ENCODE measurements at regions not wholly inside any gene's neighbourhood (a gene's known extent, or its start where the extent isn't known, plus 50 kb on each side); places are given as distances from the start of the nearest gene placed in this dataset.

DNA sequence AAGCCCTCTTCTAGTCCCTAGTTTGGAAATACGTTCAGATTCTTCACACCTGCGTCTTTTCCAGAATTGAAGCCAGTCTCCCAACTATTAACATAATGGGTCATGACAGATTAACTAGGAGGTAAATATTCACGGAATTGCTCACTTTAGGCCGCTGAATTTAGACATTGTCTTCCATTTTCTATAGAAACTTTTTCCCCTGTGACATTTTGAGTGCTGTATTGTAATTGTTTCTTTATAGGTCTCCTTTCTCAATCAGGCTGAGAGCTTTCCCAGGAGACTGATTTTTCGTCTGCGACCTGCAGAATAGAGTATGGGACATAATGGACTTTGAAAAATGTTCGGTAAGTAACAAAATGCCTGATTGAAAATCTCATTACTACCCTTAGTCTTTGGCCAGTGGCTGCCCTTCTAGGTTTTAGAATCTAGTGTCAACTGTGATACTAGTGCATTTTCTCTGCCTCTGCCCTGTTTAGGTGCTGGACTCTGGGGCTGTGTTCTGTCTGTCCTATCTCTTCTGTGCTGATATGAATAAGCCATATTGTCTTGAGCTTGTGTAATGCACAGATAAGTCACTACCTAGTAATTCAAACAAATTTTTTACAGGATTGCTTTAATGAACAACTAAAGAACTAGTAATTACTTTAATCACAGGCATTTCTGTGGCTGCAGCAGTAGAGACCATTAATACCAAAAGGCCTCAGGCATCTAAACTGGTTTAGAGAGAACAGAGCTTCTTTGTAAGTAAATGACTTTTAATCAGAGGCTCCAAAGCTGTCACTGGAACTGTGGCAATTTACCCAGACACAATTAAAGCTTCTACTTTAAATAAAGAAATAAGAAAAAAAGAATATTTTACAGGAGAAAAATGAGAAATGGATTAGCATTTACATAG is 122.4 kb upstream of the FREM2 start:
- H3K4me3 ChIP-seq (replicated peaks in 1 of 2; ENCODE audit: low read depth in 2 of 2, low read length in 2 of 2) = no peak overlapping the region
- DNase-seq (ENCODE audit: low read depth in 2 of 2) = no peak
- TF ChIP-seq, protein P1, sequence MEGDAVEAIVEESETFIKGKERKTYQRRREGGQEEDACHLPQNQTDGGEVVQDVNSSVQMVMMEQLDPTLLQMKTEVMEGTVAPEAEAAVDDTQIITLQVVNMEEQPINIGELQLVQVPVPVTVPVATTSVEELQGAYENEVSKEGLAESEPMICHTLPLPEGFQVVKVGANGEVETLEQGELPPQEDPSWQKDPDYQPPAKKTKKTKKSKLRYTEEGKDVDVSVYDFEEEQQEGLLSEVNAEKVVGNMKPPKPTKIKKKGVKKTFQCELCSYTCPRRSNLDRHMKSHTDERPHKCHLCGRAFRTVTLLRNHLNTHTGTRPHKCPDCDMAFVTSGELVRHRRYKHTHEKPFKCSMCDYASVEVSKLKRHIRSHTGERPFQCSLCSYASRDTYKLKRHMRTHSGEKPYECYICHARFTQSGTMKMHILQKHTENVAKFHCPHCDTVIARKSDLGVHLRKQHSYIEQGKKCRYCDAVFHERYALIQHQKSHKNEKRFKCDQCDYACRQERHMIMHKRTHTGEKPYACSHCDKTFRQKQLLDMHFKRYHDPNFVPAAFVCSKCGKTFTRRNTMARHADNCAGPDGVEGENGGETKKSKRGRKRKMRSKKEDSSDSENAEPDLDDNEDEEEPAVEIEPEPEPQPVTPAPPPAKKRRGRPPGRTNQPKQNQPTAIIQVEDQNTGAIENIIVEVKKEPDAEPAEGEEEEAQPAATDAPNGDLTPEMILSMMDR (IDR thresholded peaks at IDR 0.05; ENCODE audit: low read depth, low read length) = no peak

GRCh38 chr13:38566023-38566422 is 120.9 kb upstream of the FREM2 start:
- no peak overlapping the region for H3K4me3 ChIP-seq (replicated peaks in 1 of 2; ENCODE audit: low read depth in 2 of 2, low read length in 2 of 2)
- TF ChIP-seq, protein P1 (IDR thresholded peaks at IDR 0.05; ENCODE audit: low read depth, low read length) = no peak
- DNase-seq (ENCODE audit: low read depth in 2 of 2) = no peak

- TF ChIP-seq, protein P1 (IDR thresholded peaks at IDR 0.05; ENCODE audit: low read depth, low read length) = no peak
- no peak overlapping the region for H3K4me3 ChIP-seq (replicated peaks in 1 of 2; ENCODE audit: low read depth in 2 of 2, low read length in 2 of 2)
- DNase-seq (ENCODE audit: low read depth in 2 of 2) = peak in 1 of 2 donors; percentile 1
These were observed 120.4 kb upstream of the FREM2 start for GRCh38 chr13:38566519-38566918.

DNA sequence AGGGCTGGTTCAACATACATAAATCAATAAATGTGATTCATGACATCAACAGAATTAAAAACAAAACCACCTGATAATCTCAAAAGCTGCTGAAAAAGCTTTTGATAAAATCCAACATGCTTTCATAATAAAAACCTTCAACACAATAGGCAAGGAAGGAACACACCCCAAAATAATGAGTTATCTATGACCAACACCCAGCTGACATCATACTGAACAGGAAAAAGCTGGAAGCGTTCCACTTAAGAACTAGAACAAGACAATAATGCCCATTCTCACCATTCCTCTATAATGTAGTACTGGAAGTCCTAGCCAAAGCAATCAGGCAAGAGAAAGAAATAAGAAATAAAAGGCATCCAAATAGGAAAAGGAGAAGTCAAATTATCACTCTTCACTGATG is 116.2 kb upstream of the FREM2 start:
- H3K4me3 ChIP-seq (replicated peaks in 1 of 2; ENCODE audit: low read depth in 2 of 2, low read length in 2 of 2) = no peak overlapping the region
- no peak for DNase-seq (ENCODE audit: low read depth in 2 of 2)
- TF ChIP-seq, protein P1 (IDR thresholded peaks at IDR 0.05; ENCODE audit: low read depth, low read length) = no peak

DNA sequence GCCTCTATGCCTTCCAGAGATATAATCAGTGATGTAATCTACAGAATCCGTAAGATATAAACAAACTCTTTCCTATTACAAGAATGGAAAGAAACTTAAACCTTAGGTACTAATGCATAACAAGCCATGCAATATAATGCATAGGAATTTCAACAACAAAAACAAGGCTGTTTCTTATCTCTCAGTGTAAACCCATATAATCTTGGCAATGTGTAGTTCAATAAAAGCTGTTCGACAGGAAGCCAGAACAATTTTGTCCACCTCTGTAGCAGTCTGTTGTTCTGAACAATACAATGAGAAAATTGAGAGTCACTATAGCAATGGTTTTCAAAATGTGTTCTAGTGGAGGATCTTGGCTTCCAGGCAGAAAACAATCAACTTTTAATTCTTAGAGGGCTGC is 111.5 kb upstream of the FREM2 start:
- DNase-seq (ENCODE audit: low read depth in 2 of 2) = no peak
- TF ChIP-seq, protein P1 (IDR thresholded peaks at IDR 0.05; ENCODE audit: low read depth, low read length) = no peak

DNA sequence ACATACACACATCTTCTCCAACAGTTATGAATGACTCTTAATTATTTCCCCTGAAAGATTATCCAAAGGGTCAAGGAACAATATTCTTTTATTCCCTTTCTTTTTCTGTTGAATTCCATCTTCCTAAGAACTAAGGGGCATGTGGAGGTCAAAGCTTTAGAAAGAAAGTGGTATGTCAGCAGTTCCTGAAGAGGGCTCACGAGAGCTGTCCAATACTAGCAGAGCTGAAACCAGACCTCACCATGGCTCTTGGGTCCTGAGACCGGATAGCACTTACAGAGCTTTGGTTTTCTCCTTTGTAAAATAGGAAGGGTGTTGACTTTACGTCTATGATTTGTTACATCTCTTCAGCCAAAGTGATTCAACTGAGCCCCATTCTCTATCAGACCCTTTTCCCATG is 109.8 kb upstream of the FREM2 start:
- peak in 1 of 2 donors; percentile 20 for DNase-seq (ENCODE audit: low read depth in 2 of 2)
- TF ChIP-seq, protein P1 (IDR thresholded peaks at IDR 0.05; ENCODE audit: low read depth, low read length) = no peak
- H3K4me3 ChIP-seq (replicated peaks in 1 of 2; ENCODE audit: low read depth in 2 of 2, low read length in 2 of 2) = no peak overlapping the region

More for the DNA sequence above, 111.5 kb upstream of the FREM2 start:
- no peak overlapping the region for H3K4me3 ChIP-seq (replicated peaks in 1 of 2; ENCODE audit: low read depth in 2 of 2, low read length in 2 of 2)
